HTR-8/SVneo (cell line): ENCODE measurements at regions not wholly inside any gene's neighbourhood (a gene's known extent, or its start where the extent isn't known, plus 50 kb on each side); places are given as distances from the start of the nearest gene placed in this dataset.
"Not testable (repeated sequence)": the region's sequence is repeated elsewhere in the genome, so short reads cannot be mapped to it uniquely, and the experiment has no call there.

Experiments
- DNase-seq: peaks from one replicate; pipeline ENCODE4 v3.0.0; 2011; ENCODE audit warnings: low spot score, mixed read lengths; ENCODE audit not compliant: insufficient read length
- FAIRE-seq: peaks from 2 replicates; lab custom pipeline; 2011; peaks lifted over from hg19 to GRCh38; lab: Jason Lieb, UNC

GRCh38 chr9:129547869-129548570 lies 72.9 kb downstream of the C9orf50 start:
- FAIRE-seq, result no peak
- DNase-seq, result no peak

- FAIRE-seq, result no peak
- no peak for DNase-seq
Observed at GRCh38 chr9:129547063-129547462, 73.8 kb downstream of the C9orf50 start.

- not testable (repeated sequence) for FAIRE-seq, DNase-seq
Observed at GRCh38 chr9:129545876-129546275, 75.0 kb downstream of the C9orf50 start.

- FAIRE-seq (no peak), DNase-seq (no peak)
Observed at GRCh38 chr9:129544761-129545160, 76.1 kb downstream of the C9orf50 start.

GRCh38 chr9:129542741-129543140 lies 78.2 kb downstream of the C9orf50 start:
- FAIRE-seq (no peak), DNase-seq (no peak)

- DNase-seq, result no peak
- FAIRE-seq, result no peak
Observed at GRCh38 chr9:129541270-129541669, 79.6 kb downstream of the C9orf50 start.

- no peak for FAIRE-seq
Observed at GRCh38 chr9:129539446-129539845, 81.5 kb downstream of the C9orf50 start.

GRCh38 chr9:129531860-129532402 lies 89.0 kb downstream of the C9orf50 start:
- DNase-seq, FAIRE-seq: not testable (repeated sequence)

More at GRCh38 chr9:129539446-129539845, 81.5 kb downstream of the C9orf50 start:
- DNase-seq, result no peak

GRCh38 chr9:129527955-129528354 lies 92.9 kb downstream of the C9orf50 start:
- DNase-seq, FAIRE-seq: not testable (repeated sequence)

- FAIRE-seq, result no peak
- DNase-seq, result no peak
Observed at GRCh38 chr9:129525656-129526196, 95.2 kb downstream of the C9orf50 start.

- DNase-seq (no peak), FAIRE-seq (no peak)
Observed at GRCh38 chr9:129524582-129525270, 96.2 kb downstream of the C9orf50 start.

GRCh38 chr9:129523943-129524581 lies 96.8 kb downstream of the C9orf50 start:
- FAIRE-seq, result no peak

GRCh38 chr9:129522351-129522750 lies 98.5 kb downstream of the C9orf50 start:
- DNase-seq (no peak), FAIRE-seq (no peak)

More at GRCh38 chr9:129523943-129524581, 96.8 kb downstream of the C9orf50 start:
- no peak for DNase-seq

- DNase-seq (no peak), FAIRE-seq (no peak)
Observed at GRCh38 chr9:129520082-129520481, 100.8 kb downstream of the C9orf50 start.

- no peak for DNase-seq
- no peak for FAIRE-seq
Observed at GRCh38 chr9:129518074-129518473, 102.8 kb downstream of the C9orf50 start.

- no peak for FAIRE-seq
- DNase-seq, result no peak
Observed at GRCh38 chr9:129517006-129517405, 103.9 kb downstream of the C9orf50 start.

- FAIRE-seq, result no peak
- DNase-seq, result no peak
Observed at GRCh38 chr9:129514891-129515290, 106.0 kb downstream of the C9orf50 start.

- DNase-seq (no peak), FAIRE-seq (no peak)
Observed at GRCh38 chr9:129514497-129514867, 106.4 kb downstream of the C9orf50 start.

GRCh38 chr9:129513856-129514496 lies 106.9 kb downstream of the C9orf50 start:
- FAIRE-seq (no peak), DNase-seq (no peak)

- no peak for FAIRE-seq
- DNase-seq, result no peak
Observed at GRCh38 chr9:129513282-129513681, 107.6 kb downstream of the C9orf50 start.
